HEK293 (cell line): ENCODE measurements at regions not wholly inside any gene's neighbourhood (a gene's known extent, or its start where the extent isn't known, plus 50 kb on each side); places are given as distances from the start of the nearest gene placed in this dataset.
A peak's percentile ranks its signal among the peaks of the same experiment; 100 is the strongest.

ENCODE experiments used
- CTCF ChIA-PET: fragments of 350-600 bp; formaldehyde crosslinking; extraction: SDS; loops from one replicate; lab custom pipeline; 2021; ENCODE audit warnings: antibody characterized with exemption; lab: Yijun Ruan, JAX
- POLR2A ChIA-PET: fragments of 300-600 bp; formaldehyde crosslinking; extraction: SDS; loops from one replicate; lab custom pipeline; 2020; ENCODE audit warnings: antibody characterized with exemption, inconsistent platforms; lab: Yijun Ruan, JAX
- H3K27ac ChIP-seq: fragments of 200-500 bp; sonication (Bioruptor generic); 2 replicates; pipeline ENCODE4 v1.5.1; 2014; ENCODE audit warnings: low read depth, low read length, control low read depth, inconsistent platforms; ENCODE audit errors: extremely low read depth
- H3K36me3 ChIP-seq, 2 experiments: fragments of 200-500 bp in 1 of 2; sonication (Bioruptor generic) in 1 of 2; 1 replicate in 1 of 2; 2 replicates in 1 of 2; pipeline ENCODE4 v1.5.1; 2014 to 2017; ENCODE audit warnings: inconsistent platforms in 2 of 2, low read length in 2 of 2; ENCODE audit not compliant: control insufficient read depth in 2 of 2, insufficient read depth in 1 of 2
- H3K4me1 ChIP-seq: fragments of 200-500 bp; sonication (Bioruptor generic); 2 replicates; pipeline ENCODE4 v1.5.1; 2014; ENCODE audit warnings: mild to moderate bottlenecking, low read length, inconsistent platforms; ENCODE audit not compliant: control insufficient read depth, insufficient read depth
- H3K4me3 ChIP-seq: 2 replicates; pipeline ENCODE4 v1.5.1; 2011; ENCODE audit warnings: low read depth, mild to moderate bottlenecking, control low read depth, low read length, moderate library complexity
- H3K9me3 ChIP-seq: fragments of 200-500 bp; sonication (Bioruptor generic); 2 replicates; pipeline ENCODE4 v1.5.1; 2014; ENCODE audit warnings: low read depth, low read length, inconsistent platforms; ENCODE audit not compliant: control insufficient read depth, insufficient read depth
- CTCF ChIP-seq: fragments of 450-650 bp; formaldehyde crosslinking; IDR thresholded peaks from 2 replicates; pipeline ENCODE4 v1.5.1; 2016; ENCODE audit warnings: missing biosample characterization, missing genetic modification characterization
- FEZF1 ChIP-seq: fragments of 450-650 bp; formaldehyde crosslinking; IDR thresholded peaks from 2 replicates; pipeline ENCODE4 v1.5.1; 2016; ENCODE audit warnings: missing biosample characterization, missing genetic modification characterization
- IKZF3 ChIP-seq: fragments of 450-650 bp; IDR thresholded peaks from 2 replicates; pipeline ENCODE4 v1.5.0; 2018; ENCODE audit warnings: missing biosample characterization, mild to moderate bottlenecking, missing genetic modification characterization, moderate library complexity
- MYNN ChIP-seq: fragments of 450-650 bp; formaldehyde crosslinking; IDR thresholded peaks from 2 replicates; pipeline ENCODE4 v1.5.1; 2016; ENCODE audit warnings: missing biosample characterization, missing genetic modification characterization, borderline replicate concordance
- MZF1 ChIP-seq: fragments of 450-650 bp; formaldehyde crosslinking; IDR thresholded peaks from 2 replicates; pipeline ENCODE4 v1.5.1; 2017; ENCODE audit warnings: missing biosample characterization, missing genetic modification characterization, borderline replicate concordance
- PBX3 ChIP-seq: sonication (generic); formaldehyde crosslinking; IDR thresholded peaks from 2 replicates; pipeline ENCODE4 v1.8.1; 2022; ENCODE audit warnings: mild to moderate bottlenecking, moderate library complexity, missing genetic modification reagents
- SCRT2 ChIP-seq: fragments of 450-650 bp; formaldehyde crosslinking; IDR thresholded peaks from 2 replicates; pipeline ENCODE4 v1.5.1; 2016; ENCODE audit warnings: missing biosample characterization, missing genetic modification characterization
- TCF7L2 ChIP-seq: IDR thresholded peaks from 2 replicates; pipeline ENCODE4 v1.6.1; 2011; ENCODE audit warnings: low read depth, mild to moderate bottlenecking, inconsistent platforms, low read length, moderate library complexity, borderline replicate concordance
- ZNF157 ChIP-seq: fragments of 450-650 bp; formaldehyde crosslinking; IDR thresholded peaks from 2 replicates; pipeline ENCODE4 v1.5.1; 2016; ENCODE audit warnings: missing biosample characterization, missing genetic modification characterization
- ZNF175 ChIP-seq: fragments of 450-650 bp; formaldehyde crosslinking; IDR thresholded peaks from 2 replicates; pipeline ENCODE4 v1.5.1; 2016; ENCODE audit warnings: missing biosample characterization, missing genetic modification characterization
- ZNF211 ChIP-seq: fragments of 450-650 bp; formaldehyde crosslinking; IDR thresholded peaks from 2 replicates; pipeline ENCODE4 v1.5.1; 2016; ENCODE audit warnings: low read depth, missing biosample characterization, missing genetic modification characterization
- ZNF223 ChIP-seq: fragments of 450-650 bp; formaldehyde crosslinking; IDR thresholded peaks from 2 replicates; pipeline ENCODE4 v1.5.1; 2016; ENCODE audit warnings: missing biosample characterization, missing genetic modification characterization
- ZNF26 ChIP-seq: fragments of 450-650 bp; formaldehyde crosslinking; IDR thresholded peaks from 2 replicates; pipeline ENCODE4 v1.5.1; 2016; ENCODE audit warnings: missing biosample characterization, missing genetic modification characterization
- ZNF266 ChIP-seq: fragments of 450-650 bp; formaldehyde crosslinking; IDR thresholded peaks from 2 replicates; pipeline ENCODE4 v1.5.1; 2016; ENCODE audit warnings: missing biosample characterization, missing genetic modification characterization, low read depth
- ZNF311 ChIP-seq: fragments of 450-650 bp; formaldehyde crosslinking; IDR thresholded peaks from 2 replicates; pipeline ENCODE4 v1.5.1; 2017; ENCODE audit warnings: missing biosample characterization, missing genetic modification characterization, borderline replicate concordance
- ZNF324 ChIP-seq: fragments of 450-650 bp; formaldehyde crosslinking; IDR thresholded peaks from 2 replicates; pipeline ENCODE4 v1.5.1; 2016; ENCODE audit warnings: missing biosample characterization, missing genetic modification characterization
- ZNF366 ChIP-seq: fragments of 450-650 bp; formaldehyde crosslinking; conservative IDR thresholded peaks from 2 replicates; pipeline ENCODE4 v1.5.1; 2016; ENCODE audit warnings: missing biosample characterization, missing genetic modification characterization
- ZNF473 ChIP-seq: fragments of 450-650 bp; formaldehyde crosslinking; IDR thresholded peaks from 2 replicates; pipeline ENCODE4 v1.5.1; 2017; ENCODE audit warnings: missing biosample characterization, missing genetic modification characterization
- ZNF600 ChIP-seq: fragments of 450-650 bp; formaldehyde crosslinking; IDR thresholded peaks from 2 replicates; pipeline ENCODE4 v1.5.1; 2016; ENCODE audit warnings: missing biosample characterization, missing genetic modification characterization
- ZNF626 ChIP-seq: fragments of 450-650 bp; sonication (Bioruptor Pico); formaldehyde crosslinking; IDR thresholded peaks from 2 replicates; pipeline ENCODE4 v1.5.1; 2018; ENCODE audit warnings: missing biosample characterization, missing genetic modification characterization, inconsistent platforms
- ZNF639 ChIP-seq: fragments of 450-650 bp; formaldehyde crosslinking; IDR thresholded peaks from 2 replicates; pipeline ENCODE4 v1.5.1; 2016; ENCODE audit warnings: missing biosample characterization, missing genetic modification characterization
- ZNF660 ChIP-seq: fragments of 450-650 bp; IDR thresholded peaks from 2 replicates; pipeline ENCODE4 v1.5.1; 2018; ENCODE audit warnings: missing biosample characterization, mild to moderate bottlenecking, missing genetic modification characterization
- ZNF664 ChIP-seq: fragments of 450-650 bp; formaldehyde crosslinking; IDR thresholded peaks from 2 replicates; pipeline ENCODE4 v1.5.1; 2016; ENCODE audit warnings: missing biosample characterization, missing genetic modification characterization
- ZNF692 ChIP-seq: fragments of 450-650 bp; formaldehyde crosslinking; IDR thresholded peaks from 2 replicates; pipeline ENCODE4 v1.5.1; 2016; ENCODE audit warnings: missing biosample characterization, missing genetic modification characterization
- ZNF707 ChIP-seq: fragments of 450-650 bp; formaldehyde crosslinking; IDR thresholded peaks from 2 replicates; pipeline ENCODE4 v1.5.1; 2016; ENCODE audit warnings: missing biosample characterization, missing genetic modification characterization
- ZNF830 ChIP-seq: fragments of 450-650 bp; IDR thresholded peaks from 2 replicates; pipeline ENCODE4 v1.5.0; 2018; ENCODE audit warnings: missing biosample characterization, missing genetic modification characterization, low read depth, mild to moderate bottlenecking, moderate library complexity
- ZSCAN30 ChIP-seq: fragments of 450-650 bp; IDR thresholded peaks from 2 replicates; pipeline ENCODE4 v1.5.1; 2018; ENCODE audit warnings: missing biosample characterization, mild to moderate bottlenecking, missing genetic modification characterization, moderate library complexity
- ZXDB ChIP-seq: fragments of 450-650 bp; formaldehyde crosslinking; IDR thresholded peaks from 2 replicates; pipeline ENCODE4 v1.5.1; 2016; ENCODE audit warnings: missing biosample characterization, missing genetic modification characterization

GRCh38 chr3:177478170-177478867, 281.0 kb upstream of the TBL1XR1 start (continued):
- no peak for TF ChIP-seq CTCF (tag by site-specific recombination)
- peak; percentile 73; the same call in 1 of the 2 replicates for TF ChIP-seq MYNN (tag by site-specific recombination)
- no peak for TF ChIP-seq ZNF266 (tag by site-specific recombination)
- TF ChIP-seq ZNF692 (tag by site-specific recombination) = peak; percentile 79
- TF ChIP-seq ZNF473 (tag by site-specific recombination) = no peak
- TF ChIP-seq ZXDB (tag by site-specific recombination) = peak; percentile 45; the same call in 1 of the 2 replicates
- TF ChIP-seq ZNF157 (tag by site-specific recombination) = no peak
- no peak for TF ChIP-seq ZNF626 (tag by site-specific recombination)
- TF ChIP-seq ZNF26 (tag by site-specific recombination) = no peak
- no peak for TF ChIP-seq ZSCAN30
- TF ChIP-seq ZNF664 (tag by site-specific recombination) = no peak
- TF ChIP-seq ZNF830 (tag by site-specific recombination) = no peak
- 0 out of 2 replicates have a peak, but pooled peaks have one; percentile 41 for TF ChIP-seq IKZF3 (tag by site-specific recombination)
- TF ChIP-seq ZNF660 (tag by site-specific recombination) = peak; percentile 99

- POLR2A ChIA-PET = interaction anchor here (1.3 kb wide), 1 partner anchor 9 kb away, joined by 3 read pairs; no protein-coding TSS in a partner anchor
- H3K9me3 ChIP-seq = no peaks in the 10 kb centered on the region
- H3K27ac ChIP-seq = no peak overlapping the region
- no peak overlapping the region for H3K4me3 ChIP-seq
- H3K36me3 ChIP-seq = no peaks in the 10 kb centered on the region
- H3K4me1 ChIP-seq = no peaks in the 10 kb centered on the region; the same call in 1 of the 2 replicates
- CTCF ChIA-PET = interaction anchor here (0.6 kb wide), 1 partner anchor 568 kb away, joined by 5 read pairs; no protein-coding TSS in a partner anchor
- TF ChIP-seq ZNF707 (no peak), ZNF639 (tag by site-specific recombination) (no peak), SCRT2 (tag by site-specific recombination) (no peak), PBX3 (CRISPR knock-in tag) (no peak), FEZF1 (tag by site-specific recombination) (no peak), ZNF324 (no peak), ZNF223 (tag by site-specific recombination) (no peak), MZF1 (tag by site-specific recombination) (no peak), ZNF600 (tag by site-specific recombination) (no peak), ZNF211 (tag by site-specific recombination) (no peak), ZNF311 (tag by site-specific recombination) (no peak), ZNF366 (tag by site-specific recombination) (no peak), ZNF175 (no peak), TCF7L2 (no peak)
Measured at GRCh38 chr3:177479630-177480029, 282.3 kb upstream of the TBL1XR1 start.
